ENCODE measurements at regions not wholly inside any gene's neighbourhood (a gene's known extent, or its start where the extent isn't known, plus 50 kb on each side); places are given as distances from the start of the nearest gene placed in this dataset.
"Not testable (repeated sequence)": the region's sequence is repeated elsewhere in the genome, so short reads cannot be mapped to it uniquely, and the experiment has no call there.

- DNase-seq: no peak
Measured at GRCh38 chr5:124972703-124973102, 226.3 kb upstream of the ZNF608 start.

GRCh38 chr5:124973661-124974060 lies 227.2 kb upstream of the ZNF608 start:
- no peak for DNase-seq

- DNase-seq: no peak
Measured at GRCh38 chr5:124976086-124976485, 229.6 kb upstream of the ZNF608 start.

GRCh38 chr5:124979251-124979650 lies 232.8 kb upstream of the ZNF608 start:
- no peak for DNase-seq

DNA sequence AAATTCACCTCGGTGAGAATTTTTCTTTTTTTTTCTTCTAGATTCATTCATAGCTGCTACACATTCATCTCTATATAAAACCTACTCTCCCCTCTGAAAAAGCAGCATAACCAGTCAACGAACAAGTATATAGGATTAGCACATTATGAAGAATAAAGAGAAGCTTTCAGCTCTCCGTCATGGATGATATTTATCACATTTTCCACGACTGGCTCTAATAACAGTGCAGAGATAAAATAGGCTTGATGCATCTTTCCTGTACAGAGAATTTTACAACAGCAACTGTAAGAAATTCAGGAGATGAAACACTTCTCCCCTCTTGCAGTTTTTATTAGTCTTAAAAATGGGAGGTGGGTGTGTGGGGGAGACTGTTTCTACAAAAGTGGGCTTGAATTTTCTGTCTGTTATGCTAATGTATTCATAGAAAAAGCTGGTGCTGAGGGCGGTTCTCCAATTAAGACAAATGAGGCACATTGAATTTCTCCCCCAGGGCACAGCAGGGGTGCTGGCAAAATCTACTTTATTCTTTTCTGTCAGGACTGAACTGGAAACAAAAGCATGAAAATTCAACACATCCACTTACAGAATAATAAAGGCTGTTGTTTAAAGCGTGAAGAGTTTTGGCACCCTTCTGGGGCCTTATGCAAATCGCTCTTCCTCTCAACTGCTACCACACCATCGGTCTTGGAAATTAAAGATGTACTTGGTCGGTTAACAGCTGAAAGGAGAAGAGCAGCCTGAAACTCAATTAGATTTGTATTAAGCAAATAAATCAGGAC lies 233.9 kb upstream of the ZNF608 start:
- no peak for DNase-seq

DNA sequence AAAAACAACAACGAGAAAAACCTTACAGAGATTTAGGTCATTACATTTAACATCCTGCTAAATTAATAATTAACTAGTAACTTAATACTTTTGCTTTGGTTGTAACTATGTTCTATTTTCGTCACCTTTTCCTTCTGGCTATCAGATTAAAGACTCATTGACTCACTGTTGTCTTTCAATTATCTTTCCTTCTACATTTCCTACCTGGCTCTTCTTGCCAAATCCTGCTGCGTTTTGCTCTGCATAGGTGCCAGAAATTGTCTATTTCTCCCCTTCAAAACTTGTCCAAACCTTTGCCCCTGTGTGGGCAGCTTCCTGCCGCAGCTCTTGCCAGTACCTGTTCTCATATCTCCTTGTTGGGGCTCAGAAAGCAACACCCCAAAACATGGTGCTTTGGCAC lies 235.5 kb upstream of the ZNF608 start:
- DNase-seq: no peak

GRCh38 chr5:124986170-124986569 lies 239.7 kb upstream of the ZNF608 start:
- no peak for DNase-seq

- DNase-seq: no peak
Measured at GRCh38 chr5:124986667-124987066, 240.2 kb upstream of the ZNF608 start.

GRCh38 chr5:124987786-124988185 lies 241.3 kb upstream of the ZNF608 start:
- DNase-seq: not testable (repeated sequence)

GRCh38 chr5:124990723-124991122 lies 244.3 kb upstream of the ZNF608 start:
- no peak for DNase-seq

DNA sequence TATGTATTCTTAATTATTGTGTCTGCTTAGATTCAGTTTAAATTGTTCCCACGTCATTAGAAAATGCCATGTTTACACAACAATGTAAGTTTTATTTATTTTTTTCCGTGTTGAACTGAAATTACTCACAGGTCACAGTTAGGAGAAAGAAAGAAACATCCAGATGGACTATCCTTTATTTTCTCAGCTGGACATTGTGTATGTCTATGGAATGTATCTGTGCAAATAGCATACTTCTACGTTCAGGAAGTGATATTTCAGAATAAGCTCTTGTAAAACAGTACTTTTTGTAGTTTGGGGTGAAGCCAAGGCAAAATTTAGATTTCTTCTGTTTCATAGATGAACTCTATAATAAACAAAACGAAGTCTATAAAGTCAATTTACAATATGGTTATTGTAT lies 249.0 kb upstream of the ZNF608 start:
- DNase-seq: no peak

DNA sequence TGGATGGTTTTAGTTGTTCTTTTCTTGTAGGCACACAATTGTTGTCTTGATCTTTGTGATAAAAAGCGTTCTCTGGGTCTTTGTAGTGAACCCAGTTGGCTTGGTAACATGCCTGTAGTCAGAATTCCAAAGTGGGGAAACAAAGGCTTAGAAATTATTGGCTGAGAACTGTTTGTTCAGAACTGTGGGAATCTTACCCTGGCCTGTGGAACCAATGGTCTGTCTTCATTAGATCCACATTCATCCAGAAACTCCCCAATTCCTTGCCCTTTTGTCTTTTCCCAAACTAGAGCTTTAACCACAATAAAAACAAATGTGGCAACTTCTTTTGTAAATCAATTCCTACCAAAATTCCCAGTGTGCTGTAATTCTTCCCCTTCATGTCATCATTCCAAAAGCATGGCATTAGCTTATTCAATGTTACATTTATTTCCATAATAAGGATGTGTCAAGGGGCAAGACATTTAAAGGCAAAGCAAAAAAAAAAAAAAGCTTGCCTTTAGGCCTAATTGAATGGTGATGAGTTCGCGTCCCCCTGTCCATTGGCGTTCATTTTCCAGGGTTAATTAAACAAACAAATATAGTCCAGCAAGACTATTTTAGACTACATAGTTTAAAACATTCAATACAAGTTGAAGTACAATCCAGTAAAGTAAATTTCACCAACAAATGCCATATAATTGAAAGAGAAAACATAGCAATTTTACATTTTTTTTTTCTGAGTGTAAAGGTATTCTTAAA lies 249.8 kb upstream of the ZNF608 start:
- DNase-seq: no peak

DNA sequence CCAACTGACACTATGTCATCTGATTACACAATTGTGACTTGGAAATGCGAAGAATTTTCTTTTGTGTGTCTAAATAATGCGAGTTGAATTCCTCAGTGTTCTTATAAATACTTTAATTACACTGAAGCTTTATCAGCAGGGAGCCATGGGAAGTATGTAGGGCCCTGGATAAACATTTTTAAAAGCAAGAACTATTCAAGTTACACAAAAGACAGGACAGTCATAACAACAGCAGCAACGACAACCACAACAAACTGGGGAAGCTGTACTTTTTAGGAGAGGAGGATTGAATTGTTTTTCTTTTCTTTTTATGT lies 250.3 kb upstream of the ZNF608 start:
- DNase-seq: no peak

- DNase-seq: no peak
Measured at GRCh38 chr5:124997186-124997893, 250.9 kb upstream of the ZNF608 start.

- no peak for DNase-seq
Measured at GRCh38 chr5:124998520-124998919, 252.1 kb upstream of the ZNF608 start.

DNA sequence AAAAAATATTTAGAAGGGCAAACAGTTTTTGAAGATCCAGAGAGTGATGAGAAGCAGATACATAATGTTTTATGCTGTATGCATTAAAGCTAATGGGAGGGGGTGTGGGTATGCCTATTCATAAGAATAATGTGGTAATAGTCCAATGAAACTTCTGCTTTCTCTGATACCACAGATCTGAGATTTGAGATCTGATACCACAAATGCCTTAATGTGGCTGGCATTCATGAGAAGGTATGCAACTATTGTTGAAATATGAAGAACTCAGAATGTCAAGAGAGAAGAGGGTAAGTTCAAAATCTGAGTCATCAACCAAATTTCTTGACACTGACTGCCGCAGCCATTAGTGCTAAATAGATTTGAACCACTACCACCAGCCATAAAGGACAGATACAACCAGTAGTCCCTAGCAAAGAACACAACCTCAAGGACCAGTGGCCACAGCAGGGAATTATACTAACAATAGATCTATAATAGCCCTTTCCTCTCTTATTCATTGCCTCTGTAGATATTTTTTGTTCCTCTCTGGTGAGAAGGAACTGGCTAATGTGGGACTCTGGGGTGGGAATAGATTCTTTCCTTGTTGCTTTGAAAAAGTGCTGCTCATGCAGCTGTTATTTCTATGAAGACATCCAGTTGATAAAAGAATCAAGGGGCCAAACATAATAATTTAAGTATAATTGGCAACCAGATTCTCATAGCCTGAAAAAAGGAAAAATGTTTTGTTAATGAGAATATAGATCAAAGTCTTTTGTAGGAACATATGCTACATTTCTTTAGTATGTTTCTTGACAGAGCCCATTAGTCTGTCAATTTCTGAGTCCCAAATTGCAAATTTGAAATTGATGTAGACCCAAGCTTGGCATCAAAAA lies 256.5 kb upstream of the ZNF608 start:
- DNase-seq: no peak

GRCh38 chr5:125004009-125004408 lies 257.6 kb upstream of the ZNF608 start:
- DNase-seq: no peak

- no peak for DNase-seq
Measured at GRCh38 chr5:125005266-125005665, 258.8 kb upstream of the ZNF608 start.

GRCh38 chr5:125006011-125006685 lies 259.7 kb upstream of the ZNF608 start:
- no peak for DNase-seq

- no peak for DNase-seq
Measured at GRCh38 chr5:125010356-125010755, 263.9 kb upstream of the ZNF608 start.

DNA sequence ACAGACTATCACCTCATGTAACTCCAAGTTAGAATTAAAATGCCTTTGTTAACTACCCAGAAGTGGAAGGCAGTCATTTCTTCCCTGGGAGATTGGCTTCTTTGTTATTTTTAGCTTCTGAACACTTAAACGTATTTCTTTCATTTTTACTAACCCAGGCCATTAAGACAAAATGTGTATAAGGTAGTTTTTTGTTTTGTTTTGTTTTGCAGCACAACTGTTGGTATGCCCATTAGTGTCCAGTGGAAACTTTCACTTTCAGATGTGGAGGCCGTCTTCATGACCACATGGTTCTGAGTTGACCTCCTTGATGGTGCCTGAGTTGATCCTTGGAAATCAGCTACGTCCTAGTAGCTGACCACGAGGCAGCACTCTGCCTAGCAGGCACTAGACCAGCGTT lies 264.6 kb upstream of the ZNF608 start:
- no peak for DNase-seq

DNA sequence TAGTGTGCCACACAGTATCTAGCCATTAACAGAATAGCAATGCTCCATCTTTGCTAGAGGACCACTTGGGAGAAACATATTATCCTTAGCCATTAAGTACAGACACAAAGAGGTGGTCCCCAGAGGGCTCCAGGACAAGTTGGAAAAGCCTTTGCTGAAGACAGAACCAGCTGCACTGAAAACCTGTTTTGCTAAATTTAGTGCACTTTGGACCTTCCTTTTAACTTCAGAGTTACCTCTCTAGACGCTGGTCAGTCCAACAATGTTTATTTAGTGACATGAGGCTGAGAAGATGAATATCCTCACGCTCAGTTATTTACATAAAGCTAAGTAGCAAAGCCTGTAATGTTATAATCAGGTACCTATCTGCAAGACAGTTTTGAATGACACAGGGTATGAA lies 265.0 kb upstream of the ZNF608 start:
- DNase-seq: peak; percentile 4

All from DMS79 (cell line).